ENCODE measurements at regions not wholly inside any gene's neighbourhood (a gene's known extent, or its start where the extent isn't known, plus 50 kb on each side); places are given as distances from the start of the nearest gene placed in this dataset.
"Not testable (repeated sequence)": the region's sequence is repeated elsewhere in the genome, so short reads cannot be mapped to it uniquely, and the experiment has no call there.

DNA sequence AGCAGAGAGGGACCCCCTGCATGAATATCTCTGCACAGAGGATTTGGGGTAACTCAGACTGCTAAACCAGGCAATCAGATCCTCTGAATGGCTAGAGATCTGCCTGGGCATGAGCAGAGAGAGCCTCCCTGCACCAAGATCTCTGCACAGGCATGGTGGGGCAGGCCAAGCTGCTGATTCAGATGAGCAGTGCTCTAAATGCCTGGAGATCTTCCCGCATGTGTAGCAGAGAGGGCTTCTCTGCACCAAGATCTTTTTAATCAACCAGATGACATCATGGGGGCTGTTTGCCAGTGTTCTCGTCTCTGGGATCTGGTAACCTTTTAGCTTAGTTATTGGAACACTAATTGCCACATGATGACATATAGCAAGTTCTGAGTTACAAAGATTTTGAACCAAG lies 301.3 kb upstream of the GALNT5 start:
- DNase-seq = no peak

DNA sequence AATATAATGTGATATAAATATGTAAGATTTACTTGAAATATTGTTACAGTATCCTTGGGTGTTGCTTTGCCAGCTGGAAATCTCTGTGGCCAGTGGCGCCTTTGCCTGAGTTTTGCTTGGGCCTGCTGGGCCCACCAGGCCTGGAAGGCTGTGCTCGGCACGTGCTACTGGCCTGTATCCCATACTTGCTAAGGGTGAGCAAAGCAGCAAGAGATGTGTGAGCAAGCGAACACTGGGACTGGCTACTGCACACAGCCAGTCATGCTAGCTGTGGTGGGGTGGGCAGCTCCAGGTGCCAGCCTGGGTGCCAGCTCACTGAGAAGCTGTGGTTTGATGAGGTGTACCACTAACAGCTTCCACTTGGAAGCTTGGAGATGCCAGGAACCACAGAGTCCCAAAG lies 299.1 kb upstream of the GALNT5 start:
- no peak for DNase-seq

DNA sequence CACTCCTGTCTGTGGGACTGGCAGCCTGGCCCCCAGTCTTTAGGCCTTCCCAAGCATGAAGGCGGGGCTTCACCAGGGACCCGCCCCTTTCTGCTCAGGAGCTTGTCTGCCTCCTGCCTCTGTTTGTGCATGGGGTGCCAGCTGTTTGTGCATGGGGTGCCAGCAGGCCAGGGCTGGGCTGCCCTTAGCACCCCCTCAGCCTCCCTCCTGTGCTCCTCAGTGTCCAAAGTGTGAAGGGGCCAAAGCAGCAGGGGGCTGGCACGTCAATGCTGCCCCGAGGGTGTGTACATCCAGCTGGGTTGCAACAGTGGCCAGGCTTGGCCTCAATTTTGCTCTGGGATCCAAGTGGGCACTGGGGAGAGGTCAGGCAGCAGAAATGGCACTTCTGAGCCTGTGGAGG lies 298.0 kb upstream of the GALNT5 start:
- no peak for DNase-seq

DNA sequence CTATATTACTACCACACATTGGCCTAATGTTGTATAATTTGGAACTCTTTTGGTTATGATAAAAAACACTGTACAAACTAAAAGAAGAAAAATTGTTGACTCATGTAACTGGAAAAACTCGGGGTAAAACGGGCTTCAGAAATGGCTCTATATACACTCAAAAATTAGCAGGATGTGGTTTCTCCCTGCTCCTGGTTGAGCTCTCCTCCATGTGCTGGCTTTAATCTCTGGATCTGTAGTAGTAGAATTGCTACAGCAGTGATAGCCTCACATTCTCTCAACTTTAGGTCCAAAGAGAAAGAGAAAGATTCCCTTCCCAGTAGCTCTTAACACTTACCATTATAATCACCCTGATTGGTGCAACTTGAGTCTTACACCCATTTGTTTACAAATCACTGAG lies 274.9 kb upstream of the GALNT5 start:
- DNase-seq = no peak

DNA sequence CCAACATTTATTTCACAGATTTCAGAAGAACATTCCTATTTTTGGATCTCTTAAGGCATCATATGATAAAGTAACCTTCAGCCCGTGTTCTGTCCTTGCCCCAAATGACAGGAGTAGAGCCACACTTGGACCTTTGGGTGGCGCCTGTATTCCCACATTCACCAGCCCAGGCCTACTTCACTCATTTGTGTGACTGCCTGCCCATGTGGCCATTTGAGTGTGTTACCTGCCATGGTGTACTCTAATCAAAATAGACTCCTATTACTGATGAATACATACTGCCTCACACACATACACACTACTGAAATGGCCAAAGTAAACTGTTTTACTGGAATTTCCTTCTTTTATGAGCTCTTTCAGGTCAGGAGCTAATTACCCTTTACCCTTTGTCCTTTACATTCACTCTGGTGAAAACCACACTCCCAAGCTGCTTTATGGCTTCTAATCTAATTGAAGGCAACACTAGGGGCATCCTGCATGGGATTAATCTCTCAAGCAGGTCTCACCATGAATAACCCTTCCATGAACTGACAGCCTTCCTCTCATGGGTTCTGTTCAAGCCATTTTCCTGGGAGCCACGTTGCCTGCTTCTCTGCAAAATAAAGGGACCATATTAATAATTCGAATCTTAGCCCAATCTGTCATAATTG lies 271.0 kb upstream of the GALNT5 start:
- no peak for DNase-seq

DNA sequence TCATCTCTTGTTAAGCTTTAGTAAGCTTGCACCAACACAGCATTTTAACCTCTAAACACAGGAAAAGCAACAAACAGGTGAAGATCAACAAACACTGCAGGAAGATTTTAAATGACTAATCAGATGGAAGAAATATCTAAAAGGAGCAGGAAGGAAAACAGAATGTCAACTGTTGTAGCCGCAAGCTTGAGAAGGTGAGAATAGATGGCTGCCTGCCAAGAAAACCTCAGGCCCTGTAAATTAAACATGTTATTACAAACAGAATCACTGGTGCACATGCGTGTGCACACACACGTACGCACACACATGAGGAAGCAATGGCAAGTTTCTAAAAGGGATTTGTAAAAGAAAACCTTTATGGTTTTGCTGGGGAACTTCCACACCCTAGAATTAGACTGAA lies 257.8 kb upstream of the GALNT5 start:
- no peak for DNase-seq

DNA sequence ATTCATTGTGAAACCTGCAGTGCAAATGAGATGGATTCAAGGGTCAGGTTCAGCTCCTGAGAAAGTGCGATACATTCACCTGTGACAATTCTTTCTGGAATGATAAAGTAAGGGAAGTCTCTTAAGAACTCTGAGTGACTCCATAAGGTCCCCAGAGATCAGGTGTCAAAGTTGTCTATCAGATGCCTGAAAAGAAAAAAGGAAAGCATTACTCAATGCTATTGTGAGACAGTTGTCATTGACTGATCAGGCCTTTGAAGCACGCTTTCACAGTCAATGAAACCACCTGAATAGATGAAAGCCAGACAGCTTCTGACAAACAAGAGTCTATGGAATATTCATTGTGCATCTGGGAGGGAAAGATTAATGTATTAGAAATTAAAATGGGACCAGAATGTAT lies 252.7 kb upstream of the GALNT5 start:
- DNase-seq = no peak

DNA sequence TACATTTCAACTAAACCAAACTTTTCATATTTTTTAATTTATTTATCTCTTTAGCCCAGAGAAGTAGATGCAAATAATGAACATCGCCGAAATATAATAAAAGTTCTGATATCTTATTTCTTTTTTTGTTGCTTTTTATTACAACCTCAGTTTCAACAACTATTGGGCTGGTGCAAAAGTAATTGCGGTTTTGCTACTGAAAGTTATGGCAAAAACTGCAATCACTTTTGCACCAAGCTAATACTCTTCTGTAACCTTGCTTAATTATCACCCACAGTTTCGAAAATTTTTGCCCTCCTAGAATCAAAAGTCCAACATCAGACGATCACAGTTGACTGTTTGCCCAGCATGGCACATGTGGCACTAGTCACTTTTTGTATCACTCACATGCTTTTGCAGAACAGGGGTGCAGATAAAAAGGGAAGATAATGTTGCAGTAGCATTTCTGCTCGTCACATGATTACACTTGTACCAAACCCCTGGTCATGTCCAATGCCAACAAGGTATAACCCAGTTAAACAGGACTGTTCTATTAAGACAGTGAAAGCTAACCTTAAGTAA lies 242.4 kb upstream of the GALNT5 start:
- DNase-seq = no peak

DNA sequence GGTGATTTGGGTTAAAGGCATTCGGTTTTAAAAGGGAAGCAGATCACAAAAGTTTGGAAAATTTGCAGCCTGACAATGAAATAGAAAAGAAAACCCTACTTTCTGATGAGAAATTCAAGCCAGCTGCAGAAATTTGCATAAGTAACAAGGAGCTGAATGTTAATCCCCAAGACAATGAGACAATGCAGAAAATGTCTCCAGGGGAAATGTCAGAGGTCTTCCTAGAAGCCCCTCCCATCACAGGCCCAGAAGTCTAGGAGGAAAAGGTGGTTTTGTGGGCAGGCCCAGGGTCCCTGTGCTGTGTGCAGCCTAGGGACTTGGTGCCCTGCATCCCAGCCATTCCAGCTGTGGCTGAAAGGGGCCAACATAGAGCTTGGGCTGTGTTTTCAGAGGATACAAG lies 234.2 kb upstream of the GALNT5 start:
- DNase-seq = not testable (repeated sequence)

DNA sequence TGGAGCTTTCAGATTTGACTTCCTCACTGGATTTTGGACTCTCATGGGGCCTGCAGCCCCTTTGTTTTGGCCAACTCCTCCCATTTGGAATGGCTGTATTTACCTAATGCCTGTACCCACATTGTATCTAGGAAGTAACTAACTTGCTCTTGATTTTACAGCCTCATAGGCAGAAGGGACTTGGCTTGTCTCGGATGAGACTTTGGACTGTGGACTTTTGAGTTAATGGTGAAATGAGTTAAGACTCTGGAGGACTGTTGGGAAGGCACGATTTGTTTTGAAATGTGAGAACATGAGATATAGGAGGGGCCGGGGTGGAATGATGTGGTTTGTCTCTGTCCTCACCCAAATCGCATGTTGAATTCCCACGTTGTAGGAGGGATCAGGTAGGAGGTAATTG lies 233.4 kb upstream of the GALNT5 start:
- DNase-seq = no peak

DNA sequence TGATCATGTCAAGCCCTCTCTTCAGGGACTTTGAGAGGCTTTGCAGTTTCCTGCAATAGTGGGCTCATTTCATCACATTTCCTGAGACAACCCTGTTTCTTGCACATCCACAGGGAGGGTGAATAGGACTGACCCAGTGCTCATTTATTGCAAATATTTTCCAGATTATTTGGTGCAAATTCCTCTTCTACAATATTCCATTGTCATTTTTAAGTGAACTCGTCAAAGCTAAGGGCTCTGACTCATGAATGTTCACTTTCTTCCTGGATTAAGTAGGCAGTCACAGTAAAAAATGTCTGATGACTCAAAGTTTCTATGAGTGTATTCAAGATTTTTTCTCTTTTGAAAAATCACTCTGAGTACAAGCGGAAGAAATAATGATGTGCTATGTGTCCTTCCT lies 225.5 kb upstream of the GALNT5 start:
- no peak for DNase-seq

DNA sequence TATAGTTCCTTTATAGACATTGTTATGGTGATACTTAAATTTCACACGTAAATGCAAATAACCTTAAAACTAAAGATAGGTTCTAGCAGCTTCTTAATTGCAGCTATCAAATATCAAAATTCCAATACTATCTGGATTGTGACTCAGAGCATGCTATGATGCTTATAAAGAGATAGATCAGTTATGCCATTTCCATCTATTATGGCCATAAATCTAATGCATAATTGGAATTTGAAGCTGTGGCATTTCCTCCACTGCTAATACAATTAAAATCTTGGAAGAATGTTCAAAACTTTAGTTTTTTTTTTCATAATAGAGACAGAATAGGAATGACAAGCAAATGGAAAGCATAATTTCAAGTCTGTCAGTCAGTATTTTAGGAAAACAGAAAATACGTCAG lies 220.8 kb upstream of the GALNT5 start:
- DNase-seq = no peak

DNA sequence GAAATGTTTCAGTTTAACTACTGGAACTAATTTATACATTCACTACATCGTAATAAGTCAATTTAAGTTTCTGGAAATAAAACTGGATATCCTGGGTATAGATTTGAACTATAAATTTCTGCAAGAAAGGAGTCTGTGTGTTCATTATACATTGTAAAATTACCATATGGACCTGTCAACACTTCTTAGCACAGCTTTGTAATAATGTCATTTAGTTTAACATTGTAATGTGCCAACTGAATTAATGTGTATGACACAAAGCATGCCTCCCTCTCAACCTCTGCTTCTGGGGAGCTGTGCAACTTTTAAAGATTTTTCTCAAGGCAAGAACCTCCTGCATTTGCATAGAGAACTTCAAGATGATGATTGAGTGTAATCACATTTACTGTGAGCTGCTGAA lies 213.7 kb upstream of the GALNT5 start:
- no peak for DNase-seq

DNA sequence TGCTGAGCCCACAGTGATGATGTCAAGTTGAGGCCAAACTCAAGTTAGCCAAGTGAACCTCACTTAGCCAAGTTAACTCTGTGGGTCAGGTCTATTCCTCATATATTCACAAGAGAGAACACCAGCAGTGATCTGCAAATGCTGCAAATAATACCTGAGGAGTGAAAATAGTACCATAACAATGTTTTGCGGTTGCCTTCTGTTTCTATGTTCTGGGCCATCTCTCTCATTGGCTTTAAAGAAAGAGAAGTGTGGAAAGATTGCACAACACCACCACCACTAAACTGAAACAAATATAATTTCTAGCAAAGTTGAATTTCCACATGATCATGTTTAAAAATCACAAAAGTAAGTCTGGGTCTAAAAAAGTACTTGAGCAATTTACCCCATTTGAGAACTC lies 211.1 kb upstream of the GALNT5 start:
- DNase-seq = no peak

DNA sequence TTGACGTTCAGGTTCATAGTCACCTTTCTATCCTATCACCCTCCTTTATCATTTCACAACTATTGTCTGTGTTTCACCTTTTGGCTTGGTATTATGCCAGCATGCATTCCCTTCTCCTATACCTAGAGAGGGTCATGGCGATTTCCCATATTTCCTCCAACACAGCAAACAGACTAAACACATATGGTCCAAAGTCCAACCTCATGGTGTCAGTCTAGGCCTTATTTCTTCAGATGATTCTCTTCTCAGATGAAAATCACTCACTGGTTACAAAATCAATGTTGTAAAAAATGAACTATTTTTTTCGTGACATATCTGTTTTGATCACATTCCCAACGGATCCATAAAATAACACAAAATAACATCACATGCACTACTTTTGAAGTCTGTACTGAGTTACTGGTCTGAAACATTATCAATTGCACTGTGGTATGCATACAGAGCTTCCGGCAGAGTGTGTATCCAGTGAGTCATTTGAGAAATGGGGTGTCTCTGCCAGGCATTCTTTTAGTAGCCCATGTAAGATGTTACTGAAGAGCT lies 204.8 kb upstream of the GALNT5 start:
- no peak for DNase-seq

DNA sequence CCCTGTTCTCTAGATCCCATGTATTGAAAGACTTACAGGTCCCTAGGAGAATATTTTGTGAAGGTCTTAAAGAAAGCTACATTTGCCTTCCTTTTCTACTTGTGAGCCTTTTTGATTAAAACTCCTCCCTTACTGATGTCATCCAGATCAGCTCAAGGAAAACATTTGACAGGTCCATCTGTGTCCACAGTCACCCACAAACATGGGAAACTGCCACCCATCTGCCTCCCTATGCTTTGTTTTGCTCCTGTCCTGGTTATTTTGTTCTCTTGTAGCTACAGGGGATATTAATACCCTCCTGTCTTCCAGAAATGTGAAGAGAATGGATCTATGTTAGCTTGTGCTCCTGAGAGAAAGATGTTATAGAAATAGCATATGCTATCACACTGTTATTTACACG lies 203.6 kb upstream of the GALNT5 start:
- DNase-seq = no peak

DNA sequence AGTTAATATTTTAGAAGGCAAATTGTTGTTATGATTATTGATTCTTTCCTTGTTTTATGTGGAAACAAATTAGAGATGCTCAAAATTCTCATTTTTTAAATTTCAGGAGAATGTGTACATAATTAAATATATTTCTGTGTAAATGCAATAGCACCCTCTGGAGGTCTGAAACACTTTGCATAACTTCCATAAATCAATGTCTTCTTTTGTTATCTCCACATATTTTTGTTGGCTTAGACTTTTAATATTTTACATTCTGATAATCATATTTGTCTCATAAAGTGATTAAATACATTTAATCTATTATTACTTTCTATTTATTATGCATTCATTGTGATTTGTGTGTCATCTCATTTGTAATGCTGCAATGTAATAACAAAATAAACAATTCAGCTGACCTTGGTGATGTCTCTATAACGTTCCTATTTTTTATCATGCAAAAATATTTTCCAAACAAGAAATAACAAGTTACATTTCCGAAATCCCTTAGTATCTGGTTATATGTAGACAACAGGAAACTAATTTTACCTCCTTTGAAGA lies 201.8 kb upstream of the GALNT5 start:
- peak; percentile 8 to 16 for DNase-seq

DNA sequence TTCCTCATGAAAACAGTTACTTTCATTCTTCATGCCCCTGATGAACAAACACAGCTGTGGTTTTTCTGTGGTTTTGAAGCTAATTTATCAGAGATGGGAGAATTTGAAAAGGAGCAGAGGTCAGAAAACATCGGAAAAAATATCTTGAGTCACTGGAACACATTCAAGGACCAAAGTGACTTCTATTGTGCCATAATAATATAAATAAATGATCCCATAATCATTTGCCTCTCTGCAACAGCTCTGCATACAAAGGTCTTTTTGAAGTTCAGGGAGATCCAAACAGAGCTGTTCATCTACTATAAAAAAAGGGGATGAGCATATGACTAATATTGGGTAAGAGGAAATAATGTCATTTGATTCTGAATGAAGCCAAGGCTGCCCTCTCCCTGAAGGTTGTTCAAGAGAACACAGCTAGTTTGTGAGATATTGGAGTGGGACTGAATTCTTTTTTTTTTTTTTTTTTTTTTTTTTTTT lies 201.3 kb upstream of the GALNT5 start:
- no peak for DNase-seq

DNA sequence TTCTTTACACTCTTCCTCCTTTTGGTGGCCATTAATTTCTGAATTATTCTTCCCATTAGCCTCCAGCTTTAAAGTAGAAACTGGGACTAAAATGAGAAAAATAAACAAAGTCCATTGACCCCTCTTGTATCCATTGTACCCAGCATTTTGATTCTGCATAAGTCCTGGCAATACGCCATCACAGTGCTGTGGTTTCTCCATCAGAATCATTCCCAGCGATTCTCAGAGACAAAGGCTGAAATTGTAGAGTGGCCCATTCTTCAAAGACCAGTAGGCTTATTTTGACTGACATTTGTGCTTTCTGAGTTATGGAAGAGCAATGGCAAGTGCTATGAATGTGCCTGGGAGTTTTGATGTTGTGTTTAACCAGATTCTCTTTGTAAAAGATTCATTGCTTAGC lies 199.3 kb upstream of the GALNT5 start:
- no peak for DNase-seq

DNA sequence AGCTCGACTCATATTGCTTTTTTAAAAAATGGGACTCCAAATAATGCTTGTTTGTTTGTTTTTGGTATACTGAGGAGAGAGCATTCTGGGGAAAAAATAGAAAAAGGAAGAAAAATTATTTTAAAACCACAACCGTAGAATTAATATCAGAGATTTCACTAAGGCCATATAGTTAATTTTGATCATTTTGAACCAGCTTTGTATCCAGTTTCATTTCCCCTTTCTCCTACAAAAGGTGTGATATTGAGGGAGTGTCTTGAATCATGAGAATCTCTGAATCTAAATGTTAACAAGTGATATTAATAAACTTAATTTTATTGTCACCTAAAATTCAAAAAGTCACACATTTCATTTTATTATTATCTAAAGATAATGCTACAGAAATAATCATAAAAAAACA lies 198.5 kb upstream of the GALNT5 start:
- DNase-seq = no peak

DNA sequence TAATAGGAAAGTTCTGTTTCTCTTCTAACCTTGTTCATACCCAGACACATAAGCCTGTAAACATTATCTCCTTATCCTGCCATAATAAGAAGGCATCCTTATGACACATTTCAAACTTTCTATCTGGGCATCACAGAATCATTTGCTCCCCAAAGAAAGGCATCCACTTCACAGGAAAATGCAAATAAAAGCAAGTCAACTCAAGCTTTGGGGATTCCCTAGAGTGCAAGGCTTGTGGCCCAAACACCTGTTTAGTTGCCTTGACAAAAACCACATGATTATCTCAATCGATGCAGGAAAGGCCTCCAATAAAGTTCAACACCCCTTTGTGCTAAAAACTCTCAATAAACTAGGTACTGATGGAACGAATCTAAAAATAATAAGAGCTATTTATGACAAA lies 195.7 kb upstream of the GALNT5 start:
- no peak for DNase-seq

DNA sequence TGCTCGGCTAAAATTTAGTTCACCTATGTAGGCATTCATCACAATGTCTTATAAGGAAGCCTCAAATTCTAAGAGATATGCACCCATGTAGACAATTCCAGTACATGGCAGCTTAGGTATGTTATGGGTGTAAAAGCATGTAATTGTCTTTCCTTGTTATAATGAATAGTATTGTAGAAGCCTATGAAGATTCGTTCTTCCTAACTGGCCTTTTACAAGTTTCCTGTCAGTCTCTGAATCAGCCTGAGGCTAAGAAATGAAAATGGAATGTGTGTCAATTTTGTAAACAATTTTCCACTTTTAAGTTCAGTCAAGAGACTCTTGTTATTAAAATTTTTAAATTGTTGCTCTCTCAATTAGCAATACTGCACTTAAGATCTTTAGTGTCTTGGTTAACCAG lies 189.9 kb upstream of the GALNT5 start:
- no peak for DNase-seq

DNA sequence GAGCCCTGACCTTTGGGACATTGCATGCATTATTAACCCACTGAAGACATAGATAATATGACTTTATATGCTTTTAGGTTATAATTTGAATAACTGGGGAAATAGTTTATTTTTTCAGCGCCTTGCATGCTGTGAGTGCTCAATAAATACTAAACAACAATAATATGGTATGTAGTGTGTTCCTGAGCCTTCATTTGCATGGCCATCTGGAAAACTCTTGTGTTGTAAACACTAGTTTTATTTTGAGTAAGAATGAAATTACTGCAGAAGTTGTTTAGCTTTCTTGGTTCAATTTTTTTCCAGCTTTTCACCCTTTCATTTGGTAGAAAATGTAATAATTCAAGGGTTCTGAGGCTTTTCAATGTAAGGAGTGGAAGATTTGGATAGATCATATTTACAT lies 189.3 kb upstream of the GALNT5 start:
- DNase-seq = no peak

DNA sequence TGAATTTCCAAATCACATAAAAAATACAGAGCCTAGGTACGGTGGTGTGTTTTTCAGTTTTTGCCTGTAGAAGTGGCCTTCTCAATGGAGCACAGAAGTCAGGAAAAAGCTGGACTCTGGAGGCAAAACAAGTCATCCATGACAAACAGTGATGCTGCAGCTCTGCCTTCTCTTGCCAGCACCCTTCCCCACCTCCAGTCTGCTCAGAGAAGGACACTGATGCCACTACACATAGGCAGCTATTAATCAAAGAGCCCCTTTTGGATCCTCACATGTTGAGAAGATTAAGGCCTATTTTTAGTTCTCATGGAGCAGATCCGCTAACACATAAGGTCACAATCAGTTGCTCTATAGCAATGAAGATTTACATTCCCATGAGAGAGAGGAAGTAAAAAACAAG lies 181.6 kb upstream of the GALNT5 start:
- no peak for DNase-seq
